GM21526 (cell line): ENCODE measurements at regions not wholly inside any gene's neighbourhood (a gene's known extent, or its start where the extent isn't known, plus 50 kb on each side); places are given as distances from the start of the nearest gene placed in this dataset.
"Not testable (repeated sequence)": the region's sequence is repeated elsewhere in the genome, so short reads cannot be mapped to it uniquely, and the experiment has no call there.

ENCODE experiments used
- ATAC-seq: cut with Tn5 transposase; IDR thresholded peaks from one replicate; pipeline ENCODE4 v1.9.1; 2021; ENCODE audit warnings: moderate library complexity; ENCODE audit not compliant: unreplicated experiment, low FRiP score

- no peak for ATAC-seq
Observed at GRCh38 chr11:87583931-87584330, 546.2 kb downstream of the TMEM135 start.

- no peak for ATAC-seq
Observed at GRCh38 chr11:87575088-87575487, 537.4 kb downstream of the TMEM135 start.

DNA sequence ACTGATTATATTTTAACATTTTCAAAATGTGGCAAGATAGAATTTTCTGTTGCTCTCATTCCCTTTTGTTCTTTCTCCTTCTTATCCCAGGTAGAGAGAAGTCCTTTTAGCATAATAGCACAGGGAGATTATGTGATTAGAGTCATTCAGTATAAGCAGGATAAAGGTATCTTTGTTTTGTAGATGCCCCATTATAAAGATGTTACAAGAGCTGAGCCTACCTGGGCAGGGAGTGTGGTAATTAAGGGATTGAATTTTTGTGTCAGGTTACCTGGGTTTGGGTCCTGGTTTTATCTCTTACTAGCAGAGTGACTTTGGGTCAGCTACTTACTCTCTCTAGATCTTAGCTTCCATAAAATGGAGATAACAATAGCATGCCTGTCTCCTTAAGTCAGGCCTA, 536.5 kb downstream of the TMEM135 start:
- ATAC-seq, result no peak

- no peak for ATAC-seq
Observed at GRCh38 chr11:87573708-87574107, 536.0 kb downstream of the TMEM135 start.

- ATAC-seq, result no peak
Observed at GRCh38 chr11:87572881-87573280, 535.1 kb downstream of the TMEM135 start.

DNA sequence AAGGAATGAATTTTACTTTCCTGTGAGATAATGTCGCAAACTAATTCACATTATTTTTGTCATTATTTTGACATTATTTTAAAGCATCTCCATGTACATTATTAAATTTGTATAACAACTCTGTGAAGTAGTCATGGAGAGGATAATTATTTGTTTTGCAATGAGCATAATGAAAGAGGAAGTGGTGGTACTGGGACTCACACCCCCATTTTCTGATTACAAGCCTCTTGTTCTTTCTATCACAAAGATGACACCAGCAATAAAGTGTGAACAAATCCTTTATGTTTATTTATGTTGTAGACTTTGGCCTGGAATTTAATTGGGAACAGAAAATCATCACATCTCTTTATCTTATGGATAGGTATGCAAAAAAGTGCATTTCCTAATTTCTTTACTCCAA, 522.6 kb downstream of the TMEM135 start:
- no peak for ATAC-seq

GRCh38 chr11:87559852-87560251, 522.1 kb downstream of the TMEM135 start:
- not testable (repeated sequence) for ATAC-seq

- no peak for ATAC-seq
Observed at GRCh38 chr11:87555101-87555500, 517.4 kb downstream of the TMEM135 start.

- ATAC-seq, result no peak
Observed at GRCh38 chr11:87548797-87549196, 511.1 kb downstream of the TMEM135 start.

DNA sequence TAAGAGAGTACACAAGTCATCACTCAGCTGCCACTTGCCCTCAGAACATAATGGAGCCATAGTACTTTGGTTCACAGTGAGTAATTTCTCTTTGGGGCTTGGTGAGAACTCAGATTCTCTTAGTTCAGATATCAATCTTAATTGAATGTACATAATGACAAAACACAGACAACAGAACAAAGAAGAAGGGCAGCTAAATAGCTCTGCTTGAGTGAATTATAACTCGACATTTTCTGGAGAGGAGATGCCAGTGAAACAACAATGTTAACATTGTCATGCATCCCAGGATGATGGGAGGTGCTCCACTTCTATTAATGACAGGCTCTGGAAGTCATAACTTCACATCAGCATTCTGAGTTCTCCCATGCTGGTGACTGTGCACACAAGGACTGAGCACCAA, 508.1 kb downstream of the TMEM135 start:
- no peak for ATAC-seq

DNA sequence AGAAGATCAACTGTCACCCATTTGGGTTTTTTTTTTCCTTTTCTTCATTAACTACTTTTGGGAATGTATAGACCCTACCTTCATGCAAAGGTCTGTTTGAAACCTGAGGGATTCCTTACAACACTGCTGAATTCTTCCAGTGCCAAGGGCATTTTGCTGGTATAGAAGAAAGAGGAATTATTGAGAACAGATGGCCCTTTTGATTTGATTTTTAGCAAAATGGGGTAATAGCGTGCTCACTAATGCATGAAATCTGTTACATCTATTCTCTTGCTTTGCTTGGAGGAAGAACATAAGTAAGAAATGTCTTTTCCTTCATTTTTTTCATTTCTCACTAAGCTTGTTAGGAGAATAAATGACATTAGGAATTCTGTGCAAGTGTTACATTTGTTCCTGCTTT, 501.9 kb downstream of the TMEM135 start:
- ATAC-seq, result no peak

DNA sequence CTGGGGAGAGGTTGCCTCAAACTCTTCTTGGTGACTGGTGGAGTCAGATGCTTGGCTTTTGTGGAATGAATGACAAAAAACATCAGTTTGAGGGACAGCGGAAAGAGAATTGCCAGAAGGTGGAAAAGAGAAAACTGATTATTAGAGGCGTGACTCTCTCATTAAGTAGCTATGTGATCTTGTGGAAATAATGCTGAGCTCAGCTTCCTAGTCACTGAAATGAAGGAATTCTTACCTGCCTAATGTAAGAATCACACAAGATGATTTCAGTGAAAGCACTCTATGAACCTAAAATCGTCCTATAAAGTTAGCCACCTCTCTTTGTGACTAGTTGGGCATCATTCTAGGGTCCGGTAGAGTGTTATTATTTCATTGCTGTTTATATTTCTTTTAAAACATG, 498.8 kb downstream of the TMEM135 start:
- ATAC-seq, result no peak

DNA sequence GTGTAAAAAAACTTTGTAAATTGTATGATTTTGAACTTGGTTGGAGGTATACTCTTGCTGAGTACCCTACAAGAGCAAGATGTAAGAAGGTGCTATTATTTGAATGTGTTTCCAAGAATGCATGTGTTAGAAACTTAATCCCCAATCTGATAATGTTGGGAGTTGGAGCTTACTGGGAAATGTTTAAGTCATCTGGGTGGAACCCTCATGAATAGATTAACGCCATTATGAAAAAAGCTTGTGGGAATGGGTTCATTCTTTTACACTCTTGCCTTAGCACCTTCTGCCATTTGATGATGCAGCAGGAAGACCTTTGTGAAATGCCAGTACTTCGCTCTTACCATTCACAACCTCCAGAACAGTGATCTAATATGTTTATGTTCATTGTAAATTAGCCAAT, 498.3 kb downstream of the TMEM135 start:
- ATAC-seq, result no peak

DNA sequence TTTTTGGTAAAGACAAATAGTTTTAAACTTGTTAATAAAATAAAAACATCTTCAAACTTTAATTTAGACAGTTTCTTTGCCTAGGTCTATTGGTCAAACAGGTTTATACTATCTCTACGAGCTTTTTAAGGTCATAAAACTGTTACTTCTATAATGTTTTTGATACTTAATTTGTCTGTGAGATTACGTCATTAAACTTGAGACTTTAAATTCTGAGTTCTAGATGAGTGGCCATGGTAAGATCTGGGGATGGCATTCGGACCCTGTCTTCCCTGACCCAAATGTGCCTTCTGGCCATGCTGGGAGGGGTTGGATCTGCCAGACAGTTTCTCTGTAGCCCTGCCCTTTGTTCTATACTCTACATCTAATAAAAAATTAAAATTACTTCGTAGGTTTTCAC, 497.8 kb downstream of the TMEM135 start:
- no peak for ATAC-seq

- ATAC-seq, result not testable (repeated sequence)
Observed at GRCh38 chr11:87531835-87532234, 494.1 kb downstream of the TMEM135 start.

DNA sequence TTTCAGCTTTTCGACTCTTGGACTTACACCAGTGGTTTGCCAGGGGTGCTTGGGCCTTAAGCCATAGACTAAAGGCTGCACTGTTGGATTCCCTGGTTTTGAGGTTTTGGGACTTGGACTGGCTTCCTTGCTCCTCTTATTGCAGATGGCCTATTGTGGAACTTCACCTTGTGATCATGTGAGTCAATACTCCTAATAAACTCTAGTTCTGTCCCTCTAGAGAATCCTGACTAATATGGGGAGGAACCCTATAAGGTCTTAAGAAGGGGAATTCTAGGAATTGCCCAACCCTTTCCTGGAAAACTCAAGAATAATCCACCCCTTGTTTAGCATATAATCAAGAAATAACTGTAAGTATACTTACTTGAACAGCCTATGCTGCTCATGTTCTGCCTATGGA, 491.8 kb downstream of the TMEM135 start:
- ATAC-seq, result no peak

DNA sequence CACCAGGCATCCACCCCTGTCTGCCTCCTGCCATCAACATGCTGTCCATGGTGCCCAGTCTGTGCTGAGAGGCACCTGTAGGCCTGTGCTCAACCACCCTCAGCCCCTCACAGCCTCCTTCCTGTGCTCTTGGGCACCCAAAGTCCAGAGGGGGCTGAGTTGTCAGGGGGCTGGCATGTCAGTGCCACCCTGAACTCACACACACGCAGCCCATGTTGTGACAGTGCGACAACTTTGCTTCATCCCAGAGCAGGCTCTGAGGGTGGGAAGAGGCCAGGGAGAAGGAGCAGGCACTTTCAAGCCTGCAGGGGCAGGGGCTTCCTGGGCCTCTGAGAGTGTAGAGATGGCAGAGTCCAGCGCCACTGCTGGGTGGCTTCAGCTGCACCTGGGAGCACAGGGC, 491.0 kb downstream of the TMEM135 start:
- no peak for ATAC-seq

GRCh38 chr11:87523276-87523675, 485.5 kb downstream of the TMEM135 start:
- ATAC-seq, result no peak

- ATAC-seq, result no peak
Observed at GRCh38 chr11:87518266-87518665, 480.5 kb downstream of the TMEM135 start.

DNA sequence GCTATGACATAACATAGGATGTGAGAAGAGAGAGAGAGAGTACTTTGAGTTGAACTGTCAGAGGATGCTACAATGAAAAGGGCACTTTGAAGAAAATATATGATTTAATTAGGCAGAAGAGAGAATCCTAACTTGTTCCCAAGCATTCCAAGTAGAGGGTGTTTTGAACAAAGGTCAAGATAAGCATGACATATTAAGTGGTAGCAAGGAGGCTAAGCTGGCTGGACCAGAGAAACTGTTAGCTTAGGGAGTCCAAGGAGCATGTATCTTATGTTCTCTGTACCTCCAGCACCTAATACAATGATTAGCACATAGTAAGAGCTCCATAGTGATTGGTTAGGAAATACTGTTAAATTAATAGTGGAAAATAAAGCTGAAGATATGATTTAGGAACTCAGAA, 479.6 kb downstream of the TMEM135 start:
- no peak for ATAC-seq

DNA sequence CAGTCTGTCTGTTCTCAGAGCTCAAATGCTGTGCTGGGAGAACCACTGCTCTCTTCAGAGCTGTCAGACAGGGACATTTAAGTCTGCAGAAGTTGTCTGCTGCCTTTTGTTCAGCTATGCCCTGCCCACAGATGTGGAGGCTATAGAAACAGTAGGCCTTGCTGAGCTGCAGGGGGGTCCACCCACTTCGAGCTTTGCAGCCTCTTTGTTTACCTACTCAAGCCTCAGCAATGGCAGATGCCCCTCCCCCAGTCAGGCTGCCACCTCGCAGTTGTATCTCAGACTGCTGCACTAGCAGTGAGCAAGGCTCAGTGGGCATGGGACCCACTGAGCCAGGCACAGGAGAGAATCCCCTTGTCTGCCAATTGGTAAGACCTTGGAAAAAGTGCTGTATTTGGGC, 470.0 kb downstream of the TMEM135 start:
- not testable (repeated sequence) for ATAC-seq

DNA sequence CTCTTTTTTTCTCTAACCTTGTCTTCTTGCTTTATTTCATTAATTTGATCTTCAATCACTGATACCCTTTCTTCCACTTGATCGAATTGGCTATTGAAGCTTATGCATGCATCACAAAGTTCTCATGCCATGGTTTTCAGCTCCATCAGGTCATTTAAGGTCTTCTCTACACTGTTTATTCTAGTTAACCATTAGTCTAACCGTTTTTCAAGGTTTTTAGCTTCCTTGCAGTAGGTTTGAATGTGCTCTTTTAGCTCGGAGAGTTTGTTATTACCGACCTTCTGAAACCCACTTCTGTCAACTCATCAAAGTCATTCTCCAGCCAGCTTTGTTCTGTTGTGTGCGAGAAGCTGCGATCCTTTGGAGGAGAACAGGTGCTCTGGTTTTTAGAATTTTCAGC, 469.2 kb downstream of the TMEM135 start:
- not testable (repeated sequence) for ATAC-seq

DNA sequence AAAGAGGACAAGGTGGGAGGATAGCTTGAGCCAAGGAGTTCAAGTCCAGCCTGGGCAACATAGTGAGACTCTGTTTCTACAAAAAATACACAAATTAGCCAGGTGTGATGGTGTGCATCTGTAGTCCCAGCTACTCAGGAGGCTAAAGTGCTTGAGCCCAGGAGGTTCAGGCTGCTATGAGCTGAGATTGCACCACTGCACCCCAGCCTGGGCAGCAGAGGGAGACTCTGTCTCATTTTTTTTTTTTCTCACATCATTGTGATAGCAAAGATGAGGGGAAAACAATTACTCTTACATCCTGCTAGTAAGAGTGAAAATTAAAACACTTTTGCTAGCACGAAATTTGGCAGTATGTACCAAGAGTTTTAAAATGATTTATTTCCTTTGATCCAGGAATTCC, 463.7 kb downstream of the TMEM135 start:
- ATAC-seq, result no peak
